PC-9 (cell line): ENCODE measurements at regions not wholly inside any gene's neighbourhood (a gene's known extent, or its start where the extent isn't known, plus 50 kb on each side); places are given as distances from the start of the nearest gene placed in this dataset.

ENCODE experiments used
- CTCF ChIP-seq: fragments of 200-600 bp; sonication (generic); conservative IDR thresholded peaks from 2 replicates; pipeline ENCODE4 v1.6.1; 2017; ENCODE audit warnings: mixed run types, antibody characterized with exemption, mild to moderate bottlenecking, moderate library complexity
- EZH2 ChIP-seq: fragments of 200-600 bp; sonication (generic); IDR thresholded peaks from 2 replicates; pipeline ENCODE4 v1.8.0; 2017; ENCODE audit warnings: antibody characterized with exemption, low read depth

DNA sequence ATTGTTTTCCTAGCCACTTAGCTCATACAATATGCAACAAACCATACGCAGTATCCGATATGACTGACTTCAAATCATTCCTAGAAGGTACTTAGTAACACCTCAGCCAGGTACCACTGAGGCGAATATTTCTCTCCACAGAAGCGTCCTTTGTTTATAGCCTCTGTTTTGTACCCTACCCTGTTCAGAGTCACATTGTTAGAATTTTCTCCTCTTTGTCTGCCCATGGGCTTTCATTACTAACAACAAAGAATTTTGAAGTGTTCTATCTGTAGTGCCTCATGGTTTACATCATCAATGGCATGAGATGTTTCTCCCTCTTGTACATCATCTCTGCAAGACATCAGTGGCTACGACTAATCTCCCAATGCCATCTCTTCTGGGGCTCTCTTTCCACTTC lies 212.4 kb upstream of the GLI3 start:
- TF ChIP-seq CTCF, result no peak
- no peak for TF ChIP-seq EZH2
